HG03045 (cell line): ENCODE measurements at regions not wholly inside any gene's neighbourhood (a gene's known extent, or its start where the extent isn't known, plus 50 kb on each side); places are given as distances from the start of the nearest gene placed in this dataset.

ENCODE experiments used
- ATAC-seq: cut with Tn5 transposase; IDR thresholded peaks from one replicate; pipeline ENCODE4 v1.9.1; 2021; ENCODE audit warnings: mild to moderate bottlenecking, moderate library complexity; ENCODE audit not compliant: unreplicated experiment

DNA sequence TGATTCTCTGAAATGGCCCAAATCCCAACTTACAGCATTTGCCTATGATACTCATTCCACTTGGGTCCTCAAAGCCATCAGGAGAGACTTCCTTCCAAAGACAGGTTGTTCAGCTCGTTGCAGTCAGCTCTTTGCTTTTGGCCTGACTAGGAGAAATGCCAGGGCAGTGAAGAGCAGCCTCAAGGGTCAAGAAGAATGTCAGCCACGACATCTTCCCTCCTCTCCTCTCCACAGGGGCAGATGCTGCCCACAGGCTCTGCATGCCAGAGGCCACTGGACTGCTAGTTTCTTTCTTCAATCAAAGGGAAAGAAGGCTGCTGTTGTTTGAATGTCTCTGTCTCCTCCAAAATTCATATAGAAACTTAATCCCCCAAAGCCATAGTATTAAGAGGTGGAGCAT is 201.7 kb upstream of the PFN2 start:
- ATAC-seq, result no peak

DNA sequence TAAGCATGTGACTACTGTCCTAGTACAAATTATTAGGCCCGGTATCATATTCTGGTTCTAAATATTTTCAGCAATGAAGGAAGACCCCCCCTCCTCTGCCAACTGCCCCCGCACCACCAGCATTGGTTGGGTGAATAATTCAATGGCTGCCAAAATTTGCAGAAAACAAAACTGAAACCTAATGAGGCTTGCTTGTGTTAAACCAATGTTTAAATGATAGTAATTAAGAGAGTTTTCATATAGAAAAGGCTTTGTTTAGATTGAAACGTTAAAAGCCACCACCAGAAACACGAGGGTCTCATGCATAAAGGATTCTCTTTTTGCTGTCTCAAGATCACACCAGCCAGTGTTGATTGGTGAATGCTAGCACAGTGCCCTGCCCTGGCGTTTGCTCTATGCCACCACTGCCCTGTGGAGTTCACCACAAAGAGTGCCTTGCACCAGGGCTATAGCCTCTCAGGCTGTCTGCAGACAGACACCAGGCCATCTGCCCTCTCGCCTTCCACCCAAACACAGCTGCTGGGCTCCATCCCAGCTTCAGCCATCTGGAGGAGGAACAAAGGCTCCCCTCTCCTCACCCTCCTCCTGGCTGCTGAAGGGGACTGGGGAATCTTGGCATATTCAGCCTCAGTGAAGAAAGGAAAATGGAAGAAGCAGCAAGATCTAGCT is 200.3 kb upstream of the PFN2 start:
- ATAC-seq, result no peak

- ATAC-seq, result no peak
Measured at GRCh38 chr3:150169330-150169940, 198.7 kb upstream of the PFN2 start.

DNA sequence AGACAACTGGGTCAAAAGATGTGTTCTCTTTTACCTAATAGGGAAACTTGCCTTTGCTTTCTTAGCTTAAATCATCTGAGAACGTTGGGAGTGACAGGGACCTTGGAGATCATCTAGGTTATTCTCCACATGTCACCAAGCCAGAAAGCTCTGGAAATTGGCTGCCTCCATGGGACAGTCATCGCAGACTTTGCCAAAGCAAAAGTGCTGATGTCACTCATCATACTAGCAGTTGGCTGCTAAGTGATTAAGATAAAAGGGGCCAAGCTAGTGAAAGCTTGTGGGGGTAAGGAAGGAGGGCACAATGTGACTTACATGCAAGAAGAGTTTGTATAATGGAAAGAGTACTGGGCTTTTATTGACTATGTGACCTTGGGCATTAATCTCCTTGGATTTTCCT is 198.0 kb upstream of the PFN2 start:
- ATAC-seq, result no peak

GRCh38 chr3:150165396-150166094 is 194.8 kb upstream of the PFN2 start:
- ATAC-seq, result no peak

- ATAC-seq, result no peak
Measured at GRCh38 chr3:150161011-150161410, 190.3 kb upstream of the PFN2 start.

- ATAC-seq, result no peak
Measured at GRCh38 chr3:150158943-150159625, 188.4 kb upstream of the PFN2 start.

DNA sequence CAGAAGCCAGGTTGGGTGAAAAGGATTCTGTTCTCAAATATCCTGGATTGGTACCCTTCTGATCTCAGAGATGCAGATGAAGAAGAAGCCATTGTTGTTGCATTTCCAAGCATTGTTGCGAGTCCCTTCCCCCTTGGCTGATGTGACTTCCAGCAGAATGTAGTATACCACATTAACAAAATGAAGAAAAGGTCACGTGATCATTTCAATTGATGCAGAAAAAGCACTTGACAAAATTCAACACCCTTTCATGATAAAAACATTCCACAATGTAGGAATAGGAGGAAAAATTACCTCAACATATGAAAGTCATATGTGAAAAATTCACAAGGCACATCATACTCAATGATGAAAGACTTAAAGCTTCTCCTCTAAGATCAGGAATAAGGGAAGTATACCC is 181.9 kb upstream of the PFN2 start:
- ATAC-seq, result no peak

DNA sequence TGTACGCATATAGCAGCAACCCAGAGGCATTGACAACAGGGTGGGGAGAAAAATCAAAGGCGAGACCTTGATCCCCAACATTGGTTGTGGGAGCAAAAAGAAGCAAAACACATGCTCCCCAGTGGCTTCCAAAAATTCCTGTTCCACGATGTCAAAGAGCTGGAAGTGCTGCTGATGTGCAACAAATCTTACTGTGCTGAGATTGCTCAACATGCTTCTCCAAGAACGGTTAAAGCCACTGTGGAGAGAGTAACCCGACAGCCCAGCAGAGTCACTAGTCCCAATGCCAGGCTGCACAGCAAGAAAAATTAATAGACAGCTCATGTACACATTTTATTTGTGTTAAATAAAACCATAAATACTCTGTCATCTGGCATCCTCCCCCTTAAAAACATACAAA is 179.9 kb upstream of the PFN2 start:
- ATAC-seq, result no peak

- no peak for ATAC-seq
Measured at GRCh38 chr3:150149651-150150051, 179.0 kb upstream of the PFN2 start.

GRCh38 chr3:150148227-150148626 is 177.5 kb upstream of the PFN2 start:
- ATAC-seq, result no peak

DNA sequence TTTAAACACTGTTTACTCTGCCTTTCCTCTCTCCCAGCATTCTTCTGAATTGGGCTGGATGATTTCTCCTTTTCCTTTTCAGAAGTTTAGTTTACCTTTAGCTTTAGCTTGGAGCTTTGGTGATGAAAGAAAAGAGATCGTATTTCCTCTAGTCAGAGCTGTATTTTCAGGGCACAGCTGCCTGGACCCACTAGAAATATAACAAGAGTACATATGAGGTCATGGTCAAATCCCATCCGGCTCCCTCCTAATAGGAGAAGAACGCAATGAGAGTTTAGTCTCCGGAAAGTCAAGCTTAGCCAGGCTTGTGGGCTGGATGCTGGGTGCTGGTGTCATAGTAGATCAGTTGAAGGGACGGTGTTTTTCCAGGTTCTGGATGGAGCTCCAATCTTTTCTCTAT is 177.1 kb upstream of the PFN2 start:
- ATAC-seq, result no peak

- no peak for ATAC-seq
Measured at GRCh38 chr3:150146991-150147761, 176.5 kb upstream of the PFN2 start.

GRCh38 chr3:150145659-150146058 is 175.0 kb upstream of the PFN2 start:
- ATAC-seq, result no peak

DNA sequence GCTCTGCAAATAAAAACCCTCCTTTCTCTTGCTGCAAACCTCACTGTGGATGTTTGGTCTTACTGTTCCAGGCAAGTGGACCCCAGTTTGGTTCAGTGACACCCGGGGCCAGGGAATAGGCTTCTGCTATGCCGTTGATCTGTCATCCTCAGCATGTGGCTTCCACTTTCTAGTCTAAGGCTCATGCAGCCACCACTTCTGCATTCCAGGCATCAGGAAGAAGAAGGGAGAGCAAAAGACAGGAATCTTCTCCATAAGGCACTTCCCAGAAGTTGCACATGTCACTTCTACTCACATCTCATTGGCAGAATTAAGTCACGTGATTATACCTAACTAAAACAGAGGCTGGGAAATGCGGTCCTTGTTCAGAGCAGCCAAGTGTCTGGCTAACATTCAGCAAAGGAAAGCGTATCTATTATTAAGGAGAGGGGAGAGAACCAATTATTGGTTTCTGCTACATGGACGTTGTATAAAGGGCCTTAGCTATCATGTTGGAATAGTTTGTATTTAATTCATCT is 173.6 kb upstream of the PFN2 start:
- no peak for ATAC-seq

GRCh38 chr3:150142936-150143335 is 172.2 kb upstream of the PFN2 start:
- no peak for ATAC-seq

GRCh38 chr3:150141790-150142326 is 171.2 kb upstream of the PFN2 start:
- no peak for ATAC-seq

DNA sequence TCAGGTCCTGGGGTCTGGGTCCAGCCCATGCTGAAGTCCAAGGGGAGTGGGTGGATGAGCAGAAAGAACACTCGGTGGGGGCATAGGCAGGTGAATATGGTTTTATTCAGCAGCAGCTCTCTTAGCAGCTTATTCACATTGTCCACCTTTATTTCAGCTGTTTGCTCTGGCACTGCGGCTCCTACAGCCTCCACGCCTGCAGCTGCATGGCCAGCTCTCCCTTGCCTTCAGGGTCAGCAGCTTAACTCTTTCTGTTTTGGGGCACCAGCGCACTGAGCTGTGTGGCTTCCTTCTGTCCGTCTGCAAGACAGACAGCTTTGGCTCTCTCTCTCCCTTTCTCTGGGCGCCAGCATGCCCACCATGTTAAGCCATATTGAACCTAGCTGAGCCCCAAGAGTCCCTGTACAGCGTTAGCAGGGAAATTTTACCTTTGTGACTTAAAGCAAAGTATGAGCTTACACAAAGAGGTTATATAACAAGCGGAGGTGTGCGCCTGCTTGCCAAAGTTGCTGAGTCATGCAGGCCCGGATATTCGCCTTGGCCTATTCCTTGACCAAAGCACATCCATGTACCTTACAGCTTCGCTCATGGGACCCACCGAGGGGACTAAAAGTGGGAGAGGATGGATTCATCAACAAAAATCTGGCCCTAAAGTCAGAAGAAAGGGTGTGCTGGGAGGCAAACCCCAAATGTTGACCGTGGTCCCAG is 170.1 kb upstream of the PFN2 start:
- no peak for ATAC-seq

GRCh38 chr3:150138824-150139223 is 168.1 kb upstream of the PFN2 start:
- ATAC-seq, result no peak

- ATAC-seq, result no peak
Measured at GRCh38 chr3:150136242-150136641, 165.5 kb upstream of the PFN2 start.
